HCT116 (cell line): ENCODE measurements at regions not wholly inside any gene's neighbourhood (a gene's known extent, or its start where the extent isn't known, plus 50 kb on each side); places are given as distances from the start of the nearest gene placed in this dataset.

ENCODE experiments used
- ATAC-seq: fragments of 200-7000 bp; cut with Tn5 transposase; 2 replicates; pipeline ENCODE4 v1.9.1; 2020; ENCODE audit warnings: mild to moderate bottlenecking, moderate library complexity
- BruUV-seq: library from RNA; stranded (reverse); fragments of 400-500 nt; replicated peaks from 2 replicates; lab custom pipeline; 2021; lab: Mats Ljungman, UMichigan
- CTCF ChIA-PET: fragments of 300-600 bp; sonication (Branson Sonifier 250); formaldehyde crosslinking; loops from one replicate; lab custom pipeline; 2021; ENCODE audit warnings: antibody characterized with exemption; lab: Charles Lee
- POLR2A ChIA-PET: fragments of 300-600, 350-600 bp; sonication (Branson Sonifier 250); formaldehyde crosslinking; loops from one replicate; lab custom pipeline; 2021; ENCODE audit warnings: antibody characterized with exemption; lab: Charles Lee
- RAD21 ChIA-PET, 2 experiments: fragments of 300-600 bp; sonication (Branson Sonifier 250); formaldehyde crosslinking; loops; one replicate each; lab custom pipeline; 2023; ENCODE audit warnings: low total read pairs in 2 of 2; ENCODE audit not compliant: uncharacterized antibody in 2 of 2, unreplicated experiment in 2 of 2, low non-redundant PET in 1 of 2; lab: Charles Lee
- DNase-seq: peaks from one replicate; pipeline ENCODE4 v3.0.0-alpha.2; 2010; ENCODE audit warnings: low read depth, low spot score
- H2AFZ ChIP-seq: fragments of 200-600 bp; shearing (Covaris generic), sonication (generic); 2 replicates; pipeline ENCODE4 v1.6.1; 2017; ENCODE audit warnings: low read depth, mixed run types, mixed read lengths, antibody characterized with exemption, low read length; ENCODE audit not compliant: poor library complexity, severe bottlenecking
- H3K27ac ChIP-seq: 2 replicates; pipeline ENCODE4 v1.5.1; 2012; ENCODE audit warnings: low read depth, low read length
- H3K27me3 ChIP-seq: fragments of 200-600 bp; sonication (generic); 2 replicates; pipeline ENCODE4 v1.6.1; 2016; ENCODE audit warnings: mixed run types, low read length, mixed read lengths; ENCODE audit not compliant: insufficient read depth
- H3K36me3 ChIP-seq, 2 experiments: fragments of 200-500 bp in 1 of 2; fragments of 200-600 bp in 1 of 2; sonication (Bioruptor generic) in 1 of 2; sonication (generic) in 1 of 2; 2 replicates each; pipeline versions ENCODE4 v1.5.1 to v1.6.1; 2014 to 2016; ENCODE audit warnings: low read length in 2 of 2, inconsistent platforms in 1 of 2, mixed read lengths in 1 of 2, mixed run types in 1 of 2; ENCODE audit not compliant: insufficient read depth in 2 of 2, control insufficient read depth in 1 of 2
- H3K4me1 ChIP-seq, 2 experiments: fragments of 200-600 bp in 1 of 2; sonication (generic) in 1 of 2; 2 replicates each; pipeline versions ENCODE4 v1.5.1 to v1.6.1; 2012 to 2017; ENCODE audit warnings: low read length in 2 of 2, inconsistent platforms in 1 of 2, mild to moderate bottlenecking in 1 of 2, mixed read lengths in 1 of 2, mixed run types in 1 of 2, moderate library complexity in 1 of 2; ENCODE audit not compliant: insufficient read depth in 2 of 2, control insufficient read depth in 1 of 2
- H3K4me2 ChIP-seq: fragments of 200-600 bp; sonication (generic); 2 replicates; pipeline ENCODE4 v1.6.1; 2017; ENCODE audit warnings: mixed run types, low read length, mixed read lengths
- H3K4me3 ChIP-seq, 2 experiments: fragments of 200-600 bp in 1 of 2; sonication (generic) in 1 of 2; replicated peaks in 1 of 2; 2 replicates each; pipeline ENCODE4 v1.5.1; 2011 to 2016; ENCODE audit warnings: low read length in 2 of 2, control low read depth in 1 of 2, low read depth in 1 of 2, mild to moderate bottlenecking in 1 of 2, mixed read lengths in 1 of 2, mixed run types in 1 of 2
- H3K79me2 ChIP-seq: fragments of 200-600 bp; sonication (generic); 2 replicates; pipeline ENCODE4 v1.6.1; 2017; ENCODE audit warnings: mild to moderate bottlenecking, mixed run types, low read length, moderate library complexity, mixed read lengths; ENCODE audit not compliant: insufficient read depth
- H3K9ac ChIP-seq: fragments of 200-600 bp; sonication (generic); 2 replicates; pipeline ENCODE4 v1.6.1; 2016; ENCODE audit warnings: low read length, mixed read lengths
- H3K9me2 ChIP-seq: fragments of 200-600 bp; sonication (generic), shearing (Covaris generic); 2 replicates; pipeline ENCODE4 v1.6.1; 2017; ENCODE audit warnings: mixed run types, mild to moderate bottlenecking, moderate library complexity; ENCODE audit not compliant: insufficient read depth
- H3K9me3 ChIP-seq, 2 experiments: fragments of 200-500 bp in 1 of 2; fragments of 200-600 bp in 1 of 2; sonication (Bioruptor generic) in 1 of 2; sonication (generic) in 1 of 2; 2 replicates each; pipeline ENCODE4 v1.6.1; 2014 to 2017; ENCODE audit warnings: low read length in 2 of 2, mixed read lengths in 2 of 2, inconsistent platforms in 1 of 2, low read depth in 1 of 2, mild to moderate bottlenecking in 1 of 2, mixed run types in 1 of 2, moderate library complexity in 1 of 2; ENCODE audit not compliant: control insufficient read depth in 1 of 2, insufficient read depth in 1 of 2
- H4K20me1 ChIP-seq: fragments of 200-600 bp; sonication (generic), shearing (Covaris generic); 2 replicates; pipeline ENCODE4 v1.6.1; 2017; ENCODE audit warnings: mixed run types, mild to moderate bottlenecking, moderate library complexity; ENCODE audit not compliant: insufficient read depth
- CEBPB ChIP-seq: IDR thresholded peaks from 2 replicates; pipeline ENCODE4 v1.6.1; 2012; ENCODE audit warnings: low read depth
- EGR1 ChIP-seq: IDR thresholded peaks from 2 replicates; pipeline ENCODE4 v1.6.1; 2012; ENCODE audit warnings: low read depth
- ELF1 ChIP-seq: IDR thresholded peaks from 2 replicates; pipeline ENCODE4 v1.6.1; 2012; ENCODE audit warnings: low read depth, borderline replicate concordance
- JUND ChIP-seq: IDR thresholded peaks from 2 replicates; pipeline ENCODE4 v1.6.1; 2012
- POLR2A ChIP-seq: IDR thresholded peaks from 2 replicates; pipeline ENCODE4 v1.7.0; 2011; ENCODE audit warnings: borderline replicate concordance; ENCODE audit not compliant: insufficient read depth, insufficient read length; ENCODE audit errors: extremely low read depth
- POLR2AphosphoS5 ChIP-seq: IDR thresholded peaks from 2 replicates; pipeline ENCODE4 v1.6.1; 2011; ENCODE audit warnings: mild to moderate bottlenecking, low read depth, low read length, moderate library complexity
- RAD21 ChIP-seq: IDR thresholded peaks from 2 replicates; pipeline ENCODE4 v1.6.1; 2012; ENCODE audit warnings: low read depth, mild to moderate bottlenecking
- SRF ChIP-seq: IDR thresholded peaks from 2 replicates; pipeline ENCODE4 v1.6.1; 2012; ENCODE audit warnings: low read depth
- intact Hi-C: fragments of 100-400 bp; cut with micrococcal nuclease; formaldehyde crosslinking; loops from 2 replicates; pipeline ENCODE4 v1.10.0; 2022
- TF ChIP-seq, protein P1 (sequence below), 3 experiments: fragments of 200-600 bp in 1 of 3; sonication (generic) in 1 of 3; IDR thresholded peaks in 2 of 3; conservative IDR thresholded peaks in 1 of 3; 2 replicates each; pipeline ENCODE4 v1.5.1; 2012 to 2017; ENCODE audit warnings: low read depth in 2 of 3, low read length in 2 of 3, antibody characterized with exemption in 1 of 3, borderline replicate concordance in 1 of 3, control low read depth in 1 of 3, mild to moderate bottlenecking in 1 of 3, mixed read lengths in 1 of 3, mixed run types in 1 of 3, moderate library complexity in 1 of 3; ENCODE audit not compliant: insufficient read depth in 1 of 3
- TF ChIP-seq, protein P2 (sequence below): IDR thresholded peaks from 2 replicates; pipeline ENCODE4 v1.6.1; 2011; ENCODE audit warnings: mild to moderate bottlenecking, low read length, moderate library complexity; ENCODE audit not compliant: insufficient replicate concordance; ENCODE audit errors: extremely low read depth
- TF ChIP-seq, protein P3 (sequence below): IDR thresholded peaks from 2 replicates; pipeline ENCODE4 v1.6.1; 2012; ENCODE audit warnings: low read depth

DNA sequence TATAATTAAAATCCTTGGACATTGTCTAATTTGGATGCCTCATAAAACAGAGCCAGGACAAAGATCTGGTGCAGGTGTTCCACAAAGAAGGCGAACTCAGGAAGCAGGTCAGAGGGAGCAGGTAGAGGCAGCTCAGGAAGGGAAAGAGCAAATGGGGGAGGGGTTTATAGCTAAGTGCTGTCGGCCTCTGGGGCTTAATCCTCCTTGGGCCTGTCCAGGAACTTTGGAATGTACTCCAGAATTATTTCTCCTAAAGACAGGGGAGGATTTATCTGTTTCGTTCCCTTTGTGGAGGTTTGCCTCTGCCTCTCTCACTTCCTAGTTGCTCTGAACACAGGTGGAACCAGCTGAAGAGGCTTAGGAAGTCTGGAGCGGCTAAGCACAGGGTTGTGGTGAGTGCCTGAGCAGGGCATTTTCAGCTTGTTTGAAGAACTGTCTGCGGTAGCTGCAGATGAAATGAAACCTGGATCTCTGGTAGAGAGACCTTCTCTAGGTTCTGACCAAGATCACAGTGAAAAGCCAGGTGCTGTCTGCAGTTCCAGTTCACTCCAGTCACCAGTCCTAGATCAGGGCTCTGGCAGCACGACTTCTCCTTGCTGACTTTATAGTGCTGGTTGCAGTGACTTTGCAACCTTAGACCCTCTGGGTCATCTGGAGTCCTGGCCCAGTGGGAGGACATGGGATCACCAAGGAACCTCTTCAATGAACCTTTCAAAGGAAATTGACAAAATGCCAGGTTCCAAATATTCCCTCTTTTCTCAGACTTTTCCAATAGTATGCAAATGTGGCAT is 519.2 kb downstream of the PCDH10 start:
- Histone ChIP-seq H3K4me2 (no peak overlapping the region), H3K4me1 (no peaks in the 10 kb centered on the region), H3K9me2 (no peaks in the 10 kb centered on the region), H2AFZ (no peak overlapping the region), H3K27ac (no peak overlapping the region), H3K9me3 (no peaks in the 10 kb centered on the region), H3K4me3 (no peak overlapping the region), H3K9ac (no peak overlapping the region), H3K79me2 (no peaks in the 10 kb centered on the region), H3K36me3 (no peaks in the 10 kb centered on the region), H3K27me3 (no peaks in the 10 kb centered on the region), H4K20me1 (no peaks in the 10 kb centered on the region)
- ChIA-PET CTCF (no interaction called here), RAD21 (no interaction called here), POLR2A (no interaction called here)
- DNase-seq = no peak
- ATAC-seq = 0 out of 2 replicates have a peak, but pooled peaks have one; percentile 20
- BruUV-seq = no TSS peak
- intact Hi-C loops = no loop called here
- TF ChIP-seq SRF (no peak), ELF1 (no peak), EGR1 (no peak), POLR2A (no peak), POLR2AphosphoS5 (no peak), JUND (no peak), CEBPB (no peak), RAD21 (no peak)
- TF ChIP-seq, protein P1, sequence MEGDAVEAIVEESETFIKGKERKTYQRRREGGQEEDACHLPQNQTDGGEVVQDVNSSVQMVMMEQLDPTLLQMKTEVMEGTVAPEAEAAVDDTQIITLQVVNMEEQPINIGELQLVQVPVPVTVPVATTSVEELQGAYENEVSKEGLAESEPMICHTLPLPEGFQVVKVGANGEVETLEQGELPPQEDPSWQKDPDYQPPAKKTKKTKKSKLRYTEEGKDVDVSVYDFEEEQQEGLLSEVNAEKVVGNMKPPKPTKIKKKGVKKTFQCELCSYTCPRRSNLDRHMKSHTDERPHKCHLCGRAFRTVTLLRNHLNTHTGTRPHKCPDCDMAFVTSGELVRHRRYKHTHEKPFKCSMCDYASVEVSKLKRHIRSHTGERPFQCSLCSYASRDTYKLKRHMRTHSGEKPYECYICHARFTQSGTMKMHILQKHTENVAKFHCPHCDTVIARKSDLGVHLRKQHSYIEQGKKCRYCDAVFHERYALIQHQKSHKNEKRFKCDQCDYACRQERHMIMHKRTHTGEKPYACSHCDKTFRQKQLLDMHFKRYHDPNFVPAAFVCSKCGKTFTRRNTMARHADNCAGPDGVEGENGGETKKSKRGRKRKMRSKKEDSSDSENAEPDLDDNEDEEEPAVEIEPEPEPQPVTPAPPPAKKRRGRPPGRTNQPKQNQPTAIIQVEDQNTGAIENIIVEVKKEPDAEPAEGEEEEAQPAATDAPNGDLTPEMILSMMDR (IDR thresholded peaks at IDR 0.05 in 2 of 3, conservative IDR thresholded peaks at IDR 0.05 in 1 of 3; ENCODE audit: borderline replicate concordance in 1 of 3, insufficient read depth in 1 of 3, low read depth in 2 of 3, low read length in 2 of 3) = no peak
- TF ChIP-seq, protein P2, sequence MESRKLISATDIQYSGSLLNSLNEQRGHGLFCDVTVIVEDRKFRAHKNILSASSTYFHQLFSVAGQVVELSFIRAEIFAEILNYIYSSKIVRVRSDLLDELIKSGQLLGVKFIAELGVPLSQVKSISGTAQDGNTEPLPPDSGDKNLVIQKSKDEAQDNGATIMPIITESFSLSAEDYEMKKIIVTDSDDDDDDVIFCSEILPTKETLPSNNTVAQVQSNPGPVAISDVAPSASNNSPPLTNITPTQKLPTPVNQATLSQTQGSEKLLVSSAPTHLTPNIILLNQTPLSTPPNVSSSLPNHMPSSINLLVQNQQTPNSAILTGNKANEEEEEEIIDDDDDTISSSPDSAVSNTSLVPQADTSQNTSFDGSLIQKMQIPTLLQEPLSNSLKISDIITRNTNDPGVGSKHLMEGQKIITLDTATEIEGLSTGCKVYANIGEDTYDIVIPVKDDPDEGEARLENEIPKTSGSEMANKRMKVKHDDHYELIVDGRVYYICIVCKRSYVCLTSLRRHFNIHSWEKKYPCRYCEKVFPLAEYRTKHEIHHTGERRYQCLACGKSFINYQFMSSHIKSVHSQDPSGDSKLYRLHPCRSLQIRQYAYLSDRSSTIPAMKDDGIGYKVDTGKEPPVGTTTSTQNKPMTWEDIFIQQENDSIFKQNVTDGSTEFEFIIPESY = no peak
- TF ChIP-seq, protein P3, sequence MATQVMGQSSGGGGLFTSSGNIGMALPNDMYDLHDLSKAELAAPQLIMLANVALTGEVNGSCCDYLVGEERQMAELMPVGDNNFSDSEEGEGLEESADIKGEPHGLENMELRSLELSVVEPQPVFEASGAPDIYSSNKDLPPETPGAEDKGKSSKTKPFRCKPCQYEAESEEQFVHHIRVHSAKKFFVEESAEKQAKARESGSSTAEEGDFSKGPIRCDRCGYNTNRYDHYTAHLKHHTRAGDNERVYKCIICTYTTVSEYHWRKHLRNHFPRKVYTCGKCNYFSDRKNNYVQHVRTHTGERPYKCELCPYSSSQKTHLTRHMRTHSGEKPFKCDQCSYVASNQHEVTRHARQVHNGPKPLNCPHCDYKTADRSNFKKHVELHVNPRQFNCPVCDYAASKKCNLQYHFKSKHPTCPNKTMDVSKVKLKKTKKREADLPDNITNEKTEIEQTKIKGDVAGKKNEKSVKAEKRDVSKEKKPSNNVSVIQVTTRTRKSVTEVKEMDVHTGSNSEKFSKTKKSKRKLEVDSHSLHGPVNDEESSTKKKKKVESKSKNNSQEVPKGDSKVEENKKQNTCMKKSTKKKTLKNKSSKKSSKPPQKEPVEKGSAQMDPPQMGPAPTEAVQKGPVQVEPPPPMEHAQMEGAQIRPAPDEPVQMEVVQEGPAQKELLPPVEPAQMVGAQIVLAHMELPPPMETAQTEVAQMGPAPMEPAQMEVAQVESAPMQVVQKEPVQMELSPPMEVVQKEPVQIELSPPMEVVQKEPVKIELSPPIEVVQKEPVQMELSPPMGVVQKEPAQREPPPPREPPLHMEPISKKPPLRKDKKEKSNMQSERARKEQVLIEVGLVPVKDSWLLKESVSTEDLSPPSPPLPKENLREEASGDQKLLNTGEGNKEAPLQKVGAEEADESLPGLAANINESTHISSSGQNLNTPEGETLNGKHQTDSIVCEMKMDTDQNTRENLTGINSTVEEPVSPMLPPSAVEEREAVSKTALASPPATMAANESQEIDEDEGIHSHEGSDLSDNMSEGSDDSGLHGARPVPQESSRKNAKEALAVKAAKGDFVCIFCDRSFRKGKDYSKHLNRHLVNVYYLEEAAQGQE = no peak
